Neuronal stem cell (in vitro differentiated cells): ENCODE measurements at regions not wholly inside any gene's neighbourhood (a gene's known extent, or its start where the extent isn't known, plus 50 kb on each side); places are given as distances from the start of the nearest gene placed in this dataset.

Experiments used
- DNase-seq: peaks from one replicate; pipeline ENCODE4 v3.0.0-alpha.2; 2013; ENCODE audit warnings: low spot score
- H2AFZ ChIP-seq: one replicate; pipeline ENCODE4 v1.6.1; 2013; ENCODE audit warnings: mild to moderate bottlenecking, low read length, inconsistent platforms
- H2AK5ac ChIP-seq: 2 replicates; pipeline ENCODE4 v1.6.1; 2013; ENCODE audit warnings: low read depth, mild to moderate bottlenecking, inconsistent platforms, low read length, moderate library complexity, mixed read lengths
- H2BK120ac ChIP-seq: 2 replicates; pipeline ENCODE4 v1.6.1; 2013; ENCODE audit warnings: low read depth, mild to moderate bottlenecking, inconsistent platforms, low read length, moderate library complexity, mixed read lengths
- H2BK12ac ChIP-seq: one replicate; pipeline ENCODE4 v1.6.1; 2013; ENCODE audit warnings: low read length, inconsistent platforms
- H2BK15ac ChIP-seq: 2 replicates; pipeline ENCODE4 v1.6.1; 2013; ENCODE audit warnings: mild to moderate bottlenecking, low read length, inconsistent platforms, mixed read lengths
- H2BK5ac ChIP-seq: one replicate; pipeline ENCODE4 v1.6.1; 2013; ENCODE audit warnings: inconsistent platforms, mild to moderate bottlenecking, low read length, moderate library complexity
- H3K14ac ChIP-seq: one replicate; pipeline ENCODE4 v1.6.1; 2013; ENCODE audit warnings: low read length, inconsistent platforms
- H3K18ac ChIP-seq: 2 replicates; pipeline ENCODE4 v1.6.1; 2013; ENCODE audit warnings: low read length, inconsistent platforms
- H3K23ac ChIP-seq: 2 replicates; pipeline ENCODE4 v1.6.1; 2013; ENCODE audit warnings: low read depth, mild to moderate bottlenecking, mixed read lengths, low read length, inconsistent platforms; ENCODE audit not compliant: poor library complexity
- H3K27ac ChIP-seq: replicated peaks from 3 replicates; pipeline ENCODE4 v1.5.1; 2013; ENCODE audit warnings: low read length, inconsistent platforms
- H3K27me3 ChIP-seq, 3 experiments: 2 replicates each; pipeline ENCODE4 v1.6.1; 2013; ENCODE audit warnings: low read length in 3 of 3, mild to moderate bottlenecking in 2 of 3, inconsistent platforms in 1 of 3, low read depth in 1 of 3, mixed read lengths in 1 of 3, moderate library complexity in 1 of 3; ENCODE audit not compliant: control insufficient read depth in 3 of 3, insufficient read depth in 3 of 3
- H3K36me3 ChIP-seq, 2 donors: replicated peaks in 1 of 2; 2 replicates each; pipeline ENCODE4 v1.6.1; 2013; ENCODE audit warnings: low read length in 2 of 2; ENCODE audit not compliant: control insufficient read depth in 2 of 2, insufficient read depth in 2 of 2
- H3K4ac ChIP-seq: 2 replicates; pipeline ENCODE4 v1.6.1; 2013; ENCODE audit warnings: inconsistent platforms, mild to moderate bottlenecking, low read length, moderate library complexity
- H3K4me1 ChIP-seq, 2 donors: 1 replicate in 1 of 2; 2 replicates in 1 of 2; pipeline ENCODE4 v1.6.1; 2013; ENCODE audit warnings: low read length in 2 of 2, low read depth in 1 of 2; ENCODE audit not compliant: control insufficient read depth in 2 of 2, insufficient read depth in 1 of 2
- H3K4me2 ChIP-seq: one replicate; pipeline ENCODE4 v1.6.1; 2013; ENCODE audit warnings: mild to moderate bottlenecking, low read length, inconsistent platforms; ENCODE audit not compliant: insufficient read depth, poor library complexity, severe bottlenecking
- H3K4me3 ChIP-seq, 2 donors: 2 replicates each; pipeline ENCODE4 v1.5.1; 2013; ENCODE audit warnings: low read length in 2 of 2, mild to moderate bottlenecking in 2 of 2, inconsistent platforms in 1 of 2, moderate library complexity in 1 of 2
- H3K79me1 ChIP-seq: one replicate; pipeline ENCODE4 v1.6.1; 2013; ENCODE audit warnings: low read depth, mild to moderate bottlenecking, inconsistent platforms, low read length, moderate library complexity
- H3K9ac ChIP-seq: one replicate; pipeline ENCODE4 v1.6.1; 2013; ENCODE audit warnings: mild to moderate bottlenecking, low read depth, low read length, inconsistent platforms; ENCODE audit not compliant: poor library complexity
- H3K9me3 ChIP-seq, 2 donors: replicated peaks in 1 of 2; 2 replicates each; pipeline versions ENCODE3 to v1.6.1; 2013; ENCODE audit warnings: low read length in 2 of 2, mild to moderate bottlenecking in 2 of 2, inconsistent platforms in 1 of 2, low read depth in 1 of 2, mixed read lengths in 1 of 2, moderate library complexity in 1 of 2; ENCODE audit not compliant: control insufficient read depth in 2 of 2, insufficient read depth in 1 of 2
- H4K8ac ChIP-seq: one replicate; pipeline ENCODE4 v1.6.1; 2013; ENCODE audit warnings: low read depth, mild to moderate bottlenecking, inconsistent platforms, low read length, moderate library complexity
- H4K91ac ChIP-seq: one replicate; pipeline ENCODE4 v1.6.1; 2013; ENCODE audit warnings: low read length, low read depth, mild to moderate bottlenecking, inconsistent platforms; ENCODE audit not compliant: poor library complexity
- WGBS, 2 donors: extraction: QIAGEN DNeasy Blood & Tissue Kit; methylation state at CpG; one replicate each; pipeline ENCODE4 v1.1.7; 2013; ENCODE audit warnings: missing lambda C conversion rate in 2 of 2, mixed read lengths in 1 of 2; ENCODE audit not compliant: insufficient read length in 2 of 2, insufficient replicate concordance in 1 of 2; ENCODE audit errors: extremely low coverage in 2 of 2; 5-methylcytosine and 5-hydroxymethylcytosine counted together

GRCh38 chr7:14065286-14065685 is 75.8 kb upstream of the ETV1 start:
- no peak overlapping the region for H3K4me2 ChIP-seq
- no peak for DNase-seq

GRCh38 chr7:14055813-14056212 is 66.3 kb upstream of the ETV1 start:
- H3K18ac ChIP-seq: no peak overlapping the region
- no peaks in the 10 kb centered on the region for H3K79me1 ChIP-seq
- H4K91ac ChIP-seq: no peak overlapping the region
- H2AK5ac ChIP-seq: no peak overlapping the region
- H2BK15ac ChIP-seq: no peak overlapping the region
- H3K27ac ChIP-seq: no peak overlapping the region
- no peak overlapping the region for H2BK12ac ChIP-seq
- H3K27me3 ChIP-seq: no peaks in the 10 kb centered on the region
- H3K9me3 ChIP-seq: no peaks in the 10 kb centered on the region
- no peak overlapping the region for H3K4me3 ChIP-seq
- no peak overlapping the region for H2BK120ac ChIP-seq
- no peak overlapping the region for H3K4ac ChIP-seq
- no peak overlapping the region for H3K4me2 ChIP-seq
- H3K4me1 ChIP-seq: no peaks in the 10 kb centered on the region
- H3K14ac ChIP-seq: no peak overlapping the region
- DNase-seq: no peak
- WGBS, 2 donors: no CpG with 5 or more reads among the region's 4 CpGs
- H3K9ac ChIP-seq: no peak overlapping the region
- no peak overlapping the region for H4K8ac ChIP-seq
- no peak overlapping the region for H3K23ac ChIP-seq
- H3K36me3 ChIP-seq: no peaks in the 10 kb centered on the region
- H2AFZ ChIP-seq: no peak overlapping the region
- H2BK5ac ChIP-seq: no peak overlapping the region

More at GRCh38 chr7:14065286-14065685, 75.8 kb upstream of the ETV1 start:
- H2AFZ ChIP-seq: no peak overlapping the region
- H3K14ac ChIP-seq: no peak overlapping the region
- H3K4ac ChIP-seq: no peak overlapping the region
- H2BK12ac ChIP-seq: no peak overlapping the region
- no peaks in the 10 kb centered on the region for H3K27me3 ChIP-seq
- H2BK5ac ChIP-seq: no peak overlapping the region
- H3K23ac ChIP-seq: no peak overlapping the region
- H4K91ac ChIP-seq: no peak overlapping the region
- H3K36me3 ChIP-seq: no peaks in the 10 kb centered on the region
- H4K8ac ChIP-seq: no peak overlapping the region
- WGBS, 2 donors: no CpG with 5 or more reads among the region's 5 CpGs
- peaks cover 0 to 1% of the 10 kb centered on the region in 2 donors for H3K9me3 ChIP-seq
- H3K18ac ChIP-seq: no peak overlapping the region
- no peak overlapping the region for H2BK15ac ChIP-seq
- H3K79me1 ChIP-seq: no peaks in the 10 kb centered on the region
- H3K4me1 ChIP-seq: no peaks in the 10 kb centered on the region
- no peak overlapping the region for H2BK120ac ChIP-seq
- no peak overlapping the region for H2AK5ac ChIP-seq
- no peak overlapping the region for H3K9ac ChIP-seq
- H3K4me3 ChIP-seq: no peak overlapping the region
- H3K27ac ChIP-seq: no peak overlapping the region

- no peak overlapping the region for H3K27ac ChIP-seq
- no peaks in the 10 kb centered on the region for H3K9me3 ChIP-seq
- no peak overlapping the region for H3K18ac ChIP-seq
- H3K27me3 ChIP-seq: no peaks in the 10 kb centered on the region
- H2BK5ac ChIP-seq: no peak overlapping the region
- no peak for DNase-seq
- H3K4me3 ChIP-seq: no peak overlapping the region
- no peak overlapping the region for H3K9ac ChIP-seq
- H3K14ac ChIP-seq: no peak overlapping the region
- no peak overlapping the region for H2BK15ac ChIP-seq
- H3K4me2 ChIP-seq: no peak overlapping the region
- H3K4ac ChIP-seq: no peak overlapping the region
- H4K8ac ChIP-seq: no peak overlapping the region
- WGBS, 2 donors: no CpG with 5 or more reads among the region's 3 CpGs
- H3K23ac ChIP-seq: no peak overlapping the region
- no peak overlapping the region for H2AK5ac ChIP-seq
- no peak overlapping the region for H2BK120ac ChIP-seq
- no peak overlapping the region for H4K91ac ChIP-seq
- H2BK12ac ChIP-seq: no peak overlapping the region
- H3K79me1 ChIP-seq: no peaks in the 10 kb centered on the region
- no peaks in the 10 kb centered on the region for H3K4me1 ChIP-seq
- no peak overlapping the region for H2AFZ ChIP-seq
- no peaks in the 10 kb centered on the region for H3K36me3 ChIP-seq
Measured at GRCh38 chr7:14054125-14054524, 64.7 kb upstream of the ETV1 start.

GRCh38 chr7:14048889-14049288 is 59.4 kb upstream of the ETV1 start:
- Histone ChIP-seq H3K14ac (no peak overlapping the region), H3K9me3 (no peaks in the 10 kb centered on the region), H3K4me2 (no peak overlapping the region), H4K91ac (no peak overlapping the region), H3K27ac (no peak overlapping the region), H3K4ac (no peak overlapping the region), H2BK120ac (no peak overlapping the region), H2BK12ac (no peak overlapping the region), H3K23ac (no peak overlapping the region), H2AK5ac (no peak overlapping the region), H2BK5ac (no peak overlapping the region), H3K4me1 (no peaks in the 10 kb centered on the region), H3K4me3 (no peak overlapping the region), H4K8ac (no peak overlapping the region), H3K36me3 (no peaks in the 10 kb centered on the region), H2BK15ac (no peak overlapping the region), H3K18ac (no peak overlapping the region), H3K9ac (no peak overlapping the region), H3K79me1 (no peaks in the 10 kb centered on the region), H3K27me3 (no peaks in the 10 kb centered on the region), H2AFZ (no peak overlapping the region)
- DNase-seq: no peak
- WGBS, 2 donors: no CpG with 5 or more reads among the region's 2 CpGs
